ENCODE measurements at regions not wholly inside any gene's neighbourhood (a gene's known extent, or its start where the extent isn't known, plus 50 kb on each side); places are given as distances from the start of the nearest gene placed in this dataset.

DNA sequence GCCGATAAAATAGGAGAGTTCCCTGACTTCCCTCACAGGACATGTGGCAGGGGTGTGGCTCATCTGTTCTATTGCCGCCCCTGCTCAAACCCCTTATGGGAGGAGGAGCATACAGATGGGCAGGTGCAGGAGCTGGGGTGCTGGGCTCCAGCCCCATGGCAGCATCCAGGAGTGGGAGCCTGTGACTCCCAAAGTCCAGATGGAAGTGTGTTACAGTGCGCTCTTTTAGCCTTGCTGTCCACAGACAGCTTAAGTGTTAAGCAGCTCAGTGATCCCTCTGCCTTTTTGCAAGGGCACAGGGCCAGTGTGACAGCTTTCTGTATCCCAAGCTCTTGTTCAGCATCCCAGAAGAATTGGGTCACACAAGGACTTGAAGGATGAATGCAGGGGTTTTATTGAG is 212.3 kb upstream of the MYLIP start:
- Histone ChIP-seq H3K9me3 (no peaks in the 10 kb centered on the region), H3K9me2 (no peaks in the 10 kb centered on the region), H4K20me1 (ENCODE audit: insufficient read depth) (no peaks in the 10 kb centered on the region), H3K4me3 (ENCODE audit: low read depth in 2 of 2, low read length in 1 of 2) (no peak overlapping the region), H3K36me3 (replicated peaks in 1 of 2; ENCODE audit: control insufficient read depth in 1 of 2, insufficient read depth in 2 of 2, low read length in 1 of 2) (no peaks in the 10 kb centered on the region), H3K4me2 (no peak overlapping the region), H3K27ac (ENCODE audit: low read depth in 2 of 2, low read length in 1 of 2) (peak overlapping the region in 1 of 2 experiments; percentile 75; a peak in 1 of 4 replicates), H2AFZ (ENCODE audit: low read depth) (no peak overlapping the region), H3K27me3 (ENCODE audit: insufficient read depth) (no peaks in the 10 kb centered on the region), H3K9ac (no peak overlapping the region), H3K79me2 (ENCODE audit: insufficient read depth) (no peaks in the 10 kb centered on the region), H3K4me1 (ENCODE audit: control insufficient read depth in 1 of 2, insufficient read depth in 2 of 2, low read depth in 1 of 2, low read length in 1 of 2) (peaks cover 0 to 7% of the 10 kb centered on the region in 2 experiments; a peak in 1 of 4 replicates), H3F3A (replicated peaks; ENCODE audit: insufficient read depth) (no peaks in the 10 kb centered on the region)
- 83% methylated on average over 3 of the region's 3 CpGs for WGBS (ENCODE audit: low lambda C conversion rate)
- DNase-seq, result no peak
- ChIA-PET POLR2A (no interaction called here), CTCF (interaction anchor here (0.7 to 0.8 kb wide), 2 partner anchors 33 to 225 kb away, joined by 3 read pairs; no protein-coding TSS in a partner anchor)
- TF ChIP-seq GABPA (IDR thresholded peaks at IDR 0.05; ENCODE audit: low read depth) (no peak), TCF12 (IDR thresholded peaks at IDR 0.05) (no peak), ELF1 (IDR thresholded peaks at IDR 0.05) (no peak), RFX5 (IDR thresholded peaks at IDR 0.05; ENCODE audit: low read length) (no peak)

DNA sequence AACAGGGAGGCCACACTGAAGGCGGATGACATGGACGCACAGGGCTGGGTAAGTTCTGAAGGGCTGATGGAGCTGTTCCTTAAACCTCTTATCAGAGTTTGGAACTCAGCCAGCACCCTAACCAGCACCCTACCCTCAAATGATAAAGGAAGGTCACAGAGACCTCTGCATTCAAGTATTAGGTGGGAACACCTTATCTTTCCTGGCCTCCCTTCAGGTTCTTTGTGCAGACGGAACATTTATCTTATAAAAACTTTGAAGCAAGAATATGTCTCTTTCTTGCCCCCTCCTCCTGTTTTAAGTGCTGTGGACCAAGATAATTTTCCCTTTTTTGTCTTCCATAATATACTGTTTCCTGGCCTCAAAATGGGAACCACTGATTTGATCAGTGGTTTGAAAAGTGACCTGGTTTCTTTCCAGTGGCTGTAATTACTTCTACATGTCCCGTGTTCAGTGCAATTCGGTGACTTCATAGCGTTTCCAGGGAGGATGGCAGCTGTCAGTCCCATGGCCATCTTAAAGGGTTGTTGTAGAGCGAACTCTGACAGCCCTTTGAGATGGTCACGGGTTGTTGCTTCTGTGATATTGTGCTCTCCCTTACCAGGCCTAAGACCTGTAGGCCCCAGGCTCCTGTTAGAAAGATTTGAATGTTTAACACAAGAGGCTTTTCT is 213.2 kb upstream of the MYLIP start:
- ChIA-PET CTCF (interaction anchor here (1.2 kb wide), 1 partner anchor 35 kb away, joined by 3 read pairs; no protein-coding TSS in a partner anchor), POLR2A (no interaction called here)
- H3F3A ChIP-seq (replicated peaks; ENCODE audit: insufficient read depth), result no peaks in the 10 kb centered on the region
- no peak overlapping the region for H3K9ac ChIP-seq
- H3K27me3 ChIP-seq (ENCODE audit: insufficient read depth), result no peaks in the 10 kb centered on the region
- no peak overlapping the region for H3K4me2 ChIP-seq
- no peaks in the 10 kb centered on the region for H3K79me2 ChIP-seq (ENCODE audit: insufficient read depth)
- H4K20me1 ChIP-seq (ENCODE audit: insufficient read depth), result no peaks in the 10 kb centered on the region
- H3K27ac ChIP-seq (ENCODE audit: low read depth in 2 of 2, low read length in 1 of 2), result peak overlapping the region in 1 of 2 experiments; percentile 75; a peak in 2 of 4 replicates
- DNase-seq, result peak; percentile 52
- TF ChIP-seq RAD21 (IDR thresholded peaks at IDR 0.05; ENCODE audit: low read length) (0 out of 2 replicates have a peak, but pooled peaks have one; percentile 2), EP300 (IDR thresholded peaks at IDR 0.05; ENCODE audit: borderline replicate concordance in 1 of 2, low read depth in 1 of 2, low read length in 1 of 2) (peak in 1 of 2 experiments; percentile 45; a peak in 1 of 4 replicates), GATA2 (CRISPR knock-in tag; IDR thresholded peaks at IDR 0.05) (peak; percentile 64)
- TF ChIP-seq, protein P1, sequence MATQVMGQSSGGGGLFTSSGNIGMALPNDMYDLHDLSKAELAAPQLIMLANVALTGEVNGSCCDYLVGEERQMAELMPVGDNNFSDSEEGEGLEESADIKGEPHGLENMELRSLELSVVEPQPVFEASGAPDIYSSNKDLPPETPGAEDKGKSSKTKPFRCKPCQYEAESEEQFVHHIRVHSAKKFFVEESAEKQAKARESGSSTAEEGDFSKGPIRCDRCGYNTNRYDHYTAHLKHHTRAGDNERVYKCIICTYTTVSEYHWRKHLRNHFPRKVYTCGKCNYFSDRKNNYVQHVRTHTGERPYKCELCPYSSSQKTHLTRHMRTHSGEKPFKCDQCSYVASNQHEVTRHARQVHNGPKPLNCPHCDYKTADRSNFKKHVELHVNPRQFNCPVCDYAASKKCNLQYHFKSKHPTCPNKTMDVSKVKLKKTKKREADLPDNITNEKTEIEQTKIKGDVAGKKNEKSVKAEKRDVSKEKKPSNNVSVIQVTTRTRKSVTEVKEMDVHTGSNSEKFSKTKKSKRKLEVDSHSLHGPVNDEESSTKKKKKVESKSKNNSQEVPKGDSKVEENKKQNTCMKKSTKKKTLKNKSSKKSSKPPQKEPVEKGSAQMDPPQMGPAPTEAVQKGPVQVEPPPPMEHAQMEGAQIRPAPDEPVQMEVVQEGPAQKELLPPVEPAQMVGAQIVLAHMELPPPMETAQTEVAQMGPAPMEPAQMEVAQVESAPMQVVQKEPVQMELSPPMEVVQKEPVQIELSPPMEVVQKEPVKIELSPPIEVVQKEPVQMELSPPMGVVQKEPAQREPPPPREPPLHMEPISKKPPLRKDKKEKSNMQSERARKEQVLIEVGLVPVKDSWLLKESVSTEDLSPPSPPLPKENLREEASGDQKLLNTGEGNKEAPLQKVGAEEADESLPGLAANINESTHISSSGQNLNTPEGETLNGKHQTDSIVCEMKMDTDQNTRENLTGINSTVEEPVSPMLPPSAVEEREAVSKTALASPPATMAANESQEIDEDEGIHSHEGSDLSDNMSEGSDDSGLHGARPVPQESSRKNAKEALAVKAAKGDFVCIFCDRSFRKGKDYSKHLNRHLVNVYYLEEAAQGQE (IDR thresholded peaks at IDR 0.05; ENCODE audit: low read depth, low read length), result no peak
- no peaks in the 10 kb centered on the region for H3K36me3 ChIP-seq (replicated peaks in 1 of 2; ENCODE audit: control insufficient read depth in 1 of 2, insufficient read depth in 2 of 2, low read length in 1 of 2)
- peaks cover 0 to 7% of the 10 kb centered on the region in 2 experiments; a peak in 1 of 4 replicates for H3K4me1 ChIP-seq (ENCODE audit: control insufficient read depth in 1 of 2, insufficient read depth in 2 of 2, low read depth in 1 of 2, low read length in 1 of 2)
- WGBS (ENCODE audit: low lambda C conversion rate), result 61% methylated on average over 8 of the region's 8 CpGs
- no peaks in the 10 kb centered on the region for H3K9me3 ChIP-seq
- no peak overlapping the region for H2AFZ ChIP-seq (ENCODE audit: low read depth)
- H3K4me3 ChIP-seq (ENCODE audit: low read depth in 2 of 2, low read length in 1 of 2), result no peak overlapping the region
- no peaks in the 10 kb centered on the region for H3K9me2 ChIP-seq
